A549 (cell line): ENCODE measurements at regions not wholly inside any gene's neighbourhood (a gene's known extent, or its start where the extent isn't known, plus 50 kb on each side); places are given as distances from the start of the nearest gene placed in this dataset.
A peak's percentile ranks its signal among the peaks of the same experiment; 100 is the strongest.

Experiments
- ATAC-seq, 2 experiments: fragments of 200-7000 bp in 1 of 2; fragments of >200 bp in 1 of 2; cut with Nextera tagmentation in 1 of 2; cut with Tn5 transposase in 1 of 2; 3 replicates each; pipeline versions ENCODE4 v1.8.0 to v1.9.1; 2018 to 2020; ENCODE audit warnings: mild to moderate bottlenecking in 1 of 2, moderate library complexity in 1 of 2
- CTCF ChIA-PET: fragments of 300-600 bp; sonication (Branson Sonifier 250); formaldehyde crosslinking; extraction: SDS; loops from one replicate; lab custom pipeline; 2021; ENCODE audit warnings: antibody characterized with exemption, inconsistent platforms; lab: Yijun Ruan, JAX
- POLR2A ChIA-PET: fragments of 350-600 bp; formaldehyde crosslinking; extraction: SDS; loops from one replicate; lab custom pipeline; 2021; ENCODE audit warnings: antibody characterized with exemption, inconsistent platforms; lab: Yijun Ruan, JAX
- DNase-seq, 2 experiments: peaks; one replicate each; pipeline versions ENCODE4 v3.0.0 to v3.0.0-alpha.2; 2011 to 2016; ENCODE audit warnings: low read depth in 1 of 2, low spot score in 1 of 2
- FAIRE-seq: peaks from 2 replicates; lab custom pipeline; 2011; peaks lifted over from hg19 to GRCh38; lab: Jason Lieb, UNC
- H3K27ac ChIP-seq, 2 experiments: fragments of >200 bp; sonication (Bioruptor Twin); formaldehyde crosslinking; 3 replicates each; pipeline ENCODE4 v1.5.1; 2016 to 2017
- H3K4me1 ChIP-seq: fragments of >200 bp; sonication (Bioruptor Twin); formaldehyde crosslinking; 3 replicates; pipeline ENCODE4 v1.6.1; 2016
- H3K4me2 ChIP-seq: fragments of >200 bp; sonication (Bioruptor Twin); formaldehyde crosslinking; 3 replicates; pipeline ENCODE4 v1.6.1; 2016
- H3K4me3 ChIP-seq: fragments of >200 bp; sonication (Bioruptor Twin); formaldehyde crosslinking; 3 replicates; pipeline ENCODE4 v1.5.1; 2016
- H3K9me3 ChIP-seq: fragments of >200 bp; sonication (Bioruptor Twin); formaldehyde crosslinking; 3 replicates; pipeline ENCODE4 v1.6.1; 2016
- BHLHE40 ChIP-seq: IDR thresholded peaks from 2 replicates; pipeline ENCODE4 v1.6.1; 2012; ENCODE audit warnings: low read depth, low read length, inconsistent platforms
- CBX2 ChIP-seq: fragments of 200-600 bp; sonication (generic); IDR thresholded peaks from 2 replicates; pipeline ENCODE4 v1.6.1; 2016; ENCODE audit warnings: low read depth, mild to moderate bottlenecking, borderline replicate concordance
- EP300 ChIP-seq, 2 experiments: fragments of >200 bp; sonication (Bioruptor Twin); formaldehyde crosslinking; IDR thresholded peaks; 2 replicates in 1 of 2; 3 replicates in 1 of 2; pipeline ENCODE4 v1.6.1; 2016 to 2017
- FOXS1 ChIP-seq: fragments of 250-450 bp; sonication (Bioruptor Pico); IDR thresholded peaks from 2 replicates; pipeline ENCODE4 v1.5.0; 2020; ENCODE audit warnings: mild to moderate bottlenecking, moderate library complexity
- HDAC2 ChIP-seq: fragments of 200-600 bp; sonication (generic); IDR thresholded peaks from 2 replicates; pipeline ENCODE4 v1.6.1; 2016
- HEYL ChIP-seq: fragments of 250-450 bp; sonication (Bioruptor Pico); IDR thresholded peaks from 2 replicates; pipeline ENCODE4 v1.8.0; 2021; ENCODE audit warnings: mild to moderate bottlenecking, moderate library complexity
- JUN ChIP-seq, 2 experiments: fragments of >200 bp; sonication (Bioruptor Twin); formaldehyde crosslinking; IDR thresholded peaks; 2 replicates in 1 of 2; 3 replicates in 1 of 2; pipeline ENCODE4 v1.6.1; 2016 to 2017
- JUNB ChIP-seq: fragments of >200 bp; sonication (Bioruptor Twin); formaldehyde crosslinking; IDR thresholded peaks from 2 replicates; pipeline ENCODE4 v1.6.1; 2016
- MAZ ChIP-seq: fragments of 150-350 bp; IDR thresholded peaks from 2 replicates; pipeline ENCODE4 v1.6.1; 2014; ENCODE audit warnings: antibody characterized with exemption, low read depth, low read length, borderline replicate concordance
- MYC ChIP-seq: IDR thresholded peaks from 2 replicates; pipeline ENCODE4 v1.6.1; 2012; ENCODE audit warnings: mild to moderate bottlenecking, inconsistent platforms, low read length, improper control_type of control experiment, borderline replicate concordance
- PHF8 ChIP-seq: fragments of 200-600 bp; sonication (generic); IDR thresholded peaks from 2 replicates; pipeline ENCODE4 v1.6.1; 2016; ENCODE audit warnings: low read depth, mild to moderate bottlenecking, antibody characterized with exemption, moderate library complexity, borderline replicate concordance
- RAD21 ChIP-seq, 2 experiments: fragments of >200 bp in 1 of 2; sonication (Bioruptor Twin) in 1 of 2; formaldehyde crosslinking in 1 of 2; IDR thresholded peaks in 1 of 2; conservative IDR thresholded peaks in 1 of 2; 2 replicates in 1 of 2; 3 replicates in 1 of 2; pipeline ENCODE4 v1.6.1; 2012 to 2018; ENCODE audit warnings: inconsistent platforms in 1 of 2
- RFX5 ChIP-seq: fragments of 450-650 bp; IDR thresholded peaks from 2 replicates; pipeline ENCODE4 v1.7.1; 2014; ENCODE audit warnings: antibody characterized with exemption, mild to moderate bottlenecking, moderate library complexity
- SMC3 ChIP-seq: fragments of >200 bp; sonication (Bioruptor Twin); formaldehyde crosslinking; IDR thresholded peaks from 3 replicates; pipeline ENCODE4 v1.6.1; 2018; ENCODE audit warnings: inconsistent platforms
- TP53 ChIP-seq: fragments of 250-450 bp; sonication (Bioruptor Pico); IDR thresholded peaks from 2 replicates; pipeline ENCODE4 v1.5.0; 2021; ENCODE audit warnings: mild to moderate bottlenecking, moderate library complexity
- ZNF302 ChIP-seq: fragments of 250-450 bp; sonication (Bioruptor Pico); IDR thresholded peaks from 2 replicates; pipeline ENCODE4 v1.9.0; 2021; ENCODE audit warnings: inconsistent platforms, mild to moderate bottlenecking, moderate library complexity
- WGBS: methylation state at CpG from one replicate; pipeline ENCODE4 v1.1.6; 2017; ENCODE audit errors: missing lambda C conversion rate; 5-methylcytosine and 5-hydroxymethylcytosine counted together
- TF ChIP-seq, protein P1 (sequence below): fragments of 450-650 bp; IDR thresholded peaks from 2 replicates; pipeline ENCODE4 v1.6.1; 2014; ENCODE audit warnings: antibody characterized with exemption
- TF ChIP-seq, protein P2 (sequence below): fragments of >200 bp; sonication (Bioruptor Twin); formaldehyde crosslinking; IDR thresholded peaks from 2 replicates; pipeline ENCODE4 v1.6.1; 2016
- TF ChIP-seq, protein P3 (sequence below): IDR thresholded peaks from 2 replicates; pipeline ENCODE4 v1.6.1; 2012; ENCODE audit warnings: low read depth, borderline replicate concordance
- TF ChIP-seq, protein P4 (sequence below): fragments of >200 bp; sonication (Bioruptor Twin); formaldehyde crosslinking; IDR thresholded peaks from 3 replicates; pipeline ENCODE4 v1.5.1; 2016
- TF ChIP-seq, protein P5 (sequence below): fragments of 150-350 bp; IDR thresholded peaks from 2 replicates; pipeline ENCODE4 v1.6.1; 2014; ENCODE audit warnings: low read depth, mild to moderate bottlenecking, low read length
- TF ChIP-seq, protein P6 (sequence below): IDR thresholded peaks from 2 replicates; pipeline ENCODE4 v1.6.1; 2012

DNA sequence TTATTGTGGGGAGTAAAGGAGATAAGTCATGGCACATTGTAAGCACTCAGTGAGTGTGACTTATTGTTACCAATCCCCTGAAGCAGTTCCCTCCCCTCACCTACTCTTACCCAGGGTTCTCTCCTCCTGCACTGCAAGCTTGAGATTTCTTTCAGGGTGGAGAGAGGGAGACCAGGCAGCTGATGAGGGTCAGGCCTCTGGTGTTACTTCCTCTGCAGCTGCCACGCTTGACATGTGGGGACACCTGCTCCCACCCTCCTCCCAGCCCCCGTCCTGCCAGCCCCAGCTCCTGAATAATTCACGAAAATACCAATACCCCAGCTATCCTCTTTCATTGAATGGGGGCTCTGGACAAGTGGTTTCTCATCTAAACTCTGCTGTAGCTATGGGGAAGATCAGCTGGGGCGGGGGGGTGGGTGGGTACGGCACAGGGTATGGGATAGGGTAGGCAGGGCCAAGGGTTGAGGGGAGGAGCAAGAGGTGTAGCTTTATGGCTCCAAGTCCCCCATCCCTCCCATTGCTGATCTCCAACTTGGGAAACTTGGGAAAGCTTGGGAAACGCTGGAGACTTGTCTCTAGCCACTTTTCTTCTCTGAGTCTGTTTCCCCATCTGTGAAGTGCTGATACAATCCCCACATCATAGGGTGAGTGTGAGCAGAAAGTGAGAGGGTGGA, 148.5 kb upstream of the PJA1 start:
- Histone ChIP-seq H3K9me3 (no peaks in the 10 kb centered on the region), H3K4me2 (no peak overlapping the region), H3K4me1 (no peaks in the 10 kb centered on the region), H3K27ac (no peak overlapping the region), H3K4me3 (no peak overlapping the region)
- FAIRE-seq: peak; percentile 49
- no peak for ATAC-seq
- ChIA-PET CTCF (no interaction called here), POLR2A (no interaction called here)
- WGBS: 31% methylated on average over 3 of the region's 6 CpGs
- no peak for TF ChIP-seq HDAC2
- TF ChIP-seq, protein P1, sequence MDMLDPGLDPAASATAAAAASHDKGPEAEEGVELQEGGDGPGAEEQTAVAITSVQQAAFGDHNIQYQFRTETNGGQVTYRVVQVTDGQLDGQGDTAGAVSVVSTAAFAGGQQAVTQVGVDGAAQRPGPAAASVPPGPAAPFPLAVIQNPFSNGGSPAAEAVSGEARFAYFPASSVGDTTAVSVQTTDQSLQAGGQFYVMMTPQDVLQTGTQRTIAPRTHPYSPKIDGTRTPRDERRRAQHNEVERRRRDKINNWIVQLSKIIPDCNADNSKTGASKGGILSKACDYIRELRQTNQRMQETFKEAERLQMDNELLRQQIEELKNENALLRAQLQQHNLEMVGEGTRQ: no peak
- TF ChIP-seq RFX5: no peak
- no peak for TF ChIP-seq HEYL (CRISPR knock-in tag)
- TF ChIP-seq, protein P2, sequence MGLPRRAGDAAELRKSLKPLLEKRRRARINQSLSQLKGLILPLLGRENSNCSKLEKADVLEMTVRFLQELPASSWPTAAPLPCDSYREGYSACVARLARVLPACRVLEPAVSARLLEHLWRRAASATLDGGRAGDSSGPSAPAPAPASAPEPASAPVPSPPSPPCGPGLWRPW: no peak
- no peak for TF ChIP-seq MAZ
- TF ChIP-seq RAD21 (conservative IDR thresholded peaks at IDR 0.05 in 1 of 2, IDR thresholded peaks at IDR 0.05 in 1 of 2): no peak
- no peak for TF ChIP-seq MYC
- TF ChIP-seq, protein P3, sequence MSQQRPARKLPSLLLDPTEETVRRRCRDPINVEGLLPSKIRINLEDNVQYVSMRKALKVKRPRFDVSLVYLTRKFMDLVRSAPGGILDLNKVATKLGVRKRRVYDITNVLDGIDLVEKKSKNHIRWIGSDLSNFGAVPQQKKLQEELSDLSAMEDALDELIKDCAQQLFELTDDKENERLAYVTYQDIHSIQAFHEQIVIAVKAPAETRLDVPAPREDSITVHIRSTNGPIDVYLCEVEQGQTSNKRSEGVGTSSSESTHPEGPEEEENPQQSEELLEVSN: no peak
- no peak for TF ChIP-seq FOXS1 (CRISPR knock-in tag)
- TF ChIP-seq, protein P4, sequence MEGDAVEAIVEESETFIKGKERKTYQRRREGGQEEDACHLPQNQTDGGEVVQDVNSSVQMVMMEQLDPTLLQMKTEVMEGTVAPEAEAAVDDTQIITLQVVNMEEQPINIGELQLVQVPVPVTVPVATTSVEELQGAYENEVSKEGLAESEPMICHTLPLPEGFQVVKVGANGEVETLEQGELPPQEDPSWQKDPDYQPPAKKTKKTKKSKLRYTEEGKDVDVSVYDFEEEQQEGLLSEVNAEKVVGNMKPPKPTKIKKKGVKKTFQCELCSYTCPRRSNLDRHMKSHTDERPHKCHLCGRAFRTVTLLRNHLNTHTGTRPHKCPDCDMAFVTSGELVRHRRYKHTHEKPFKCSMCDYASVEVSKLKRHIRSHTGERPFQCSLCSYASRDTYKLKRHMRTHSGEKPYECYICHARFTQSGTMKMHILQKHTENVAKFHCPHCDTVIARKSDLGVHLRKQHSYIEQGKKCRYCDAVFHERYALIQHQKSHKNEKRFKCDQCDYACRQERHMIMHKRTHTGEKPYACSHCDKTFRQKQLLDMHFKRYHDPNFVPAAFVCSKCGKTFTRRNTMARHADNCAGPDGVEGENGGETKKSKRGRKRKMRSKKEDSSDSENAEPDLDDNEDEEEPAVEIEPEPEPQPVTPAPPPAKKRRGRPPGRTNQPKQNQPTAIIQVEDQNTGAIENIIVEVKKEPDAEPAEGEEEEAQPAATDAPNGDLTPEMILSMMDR: no peak
- no peak for TF ChIP-seq EP300 (IDR thresholded peaks at IDR 0.05)
- no peak for TF ChIP-seq TP53
- no peak for TF ChIP-seq SMC3
- no peak for TF ChIP-seq CBX2
- TF ChIP-seq, protein P5, sequence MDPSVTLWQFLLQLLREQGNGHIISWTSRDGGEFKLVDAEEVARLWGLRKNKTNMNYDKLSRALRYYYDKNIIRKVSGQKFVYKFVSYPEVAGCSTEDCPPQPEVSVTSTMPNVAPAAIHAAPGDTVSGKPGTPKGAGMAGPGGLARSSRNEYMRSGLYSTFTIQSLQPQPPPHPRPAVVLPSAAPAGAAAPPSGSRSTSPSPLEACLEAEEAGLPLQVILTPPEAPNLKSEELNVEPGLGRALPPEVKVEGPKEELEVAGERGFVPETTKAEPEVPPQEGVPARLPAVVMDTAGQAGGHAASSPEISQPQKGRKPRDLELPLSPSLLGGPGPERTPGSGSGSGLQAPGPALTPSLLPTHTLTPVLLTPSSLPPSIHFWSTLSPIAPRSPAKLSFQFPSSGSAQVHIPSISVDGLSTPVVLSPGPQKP: no peak
- no peak for TF ChIP-seq PHF8
- no peak for TF ChIP-seq BHLHE40
- no peak for TF ChIP-seq ZNF302
- no peak for TF ChIP-seq JUN (IDR thresholded peaks at IDR 0.05)
- DNase-seq: no peak

DNA sequence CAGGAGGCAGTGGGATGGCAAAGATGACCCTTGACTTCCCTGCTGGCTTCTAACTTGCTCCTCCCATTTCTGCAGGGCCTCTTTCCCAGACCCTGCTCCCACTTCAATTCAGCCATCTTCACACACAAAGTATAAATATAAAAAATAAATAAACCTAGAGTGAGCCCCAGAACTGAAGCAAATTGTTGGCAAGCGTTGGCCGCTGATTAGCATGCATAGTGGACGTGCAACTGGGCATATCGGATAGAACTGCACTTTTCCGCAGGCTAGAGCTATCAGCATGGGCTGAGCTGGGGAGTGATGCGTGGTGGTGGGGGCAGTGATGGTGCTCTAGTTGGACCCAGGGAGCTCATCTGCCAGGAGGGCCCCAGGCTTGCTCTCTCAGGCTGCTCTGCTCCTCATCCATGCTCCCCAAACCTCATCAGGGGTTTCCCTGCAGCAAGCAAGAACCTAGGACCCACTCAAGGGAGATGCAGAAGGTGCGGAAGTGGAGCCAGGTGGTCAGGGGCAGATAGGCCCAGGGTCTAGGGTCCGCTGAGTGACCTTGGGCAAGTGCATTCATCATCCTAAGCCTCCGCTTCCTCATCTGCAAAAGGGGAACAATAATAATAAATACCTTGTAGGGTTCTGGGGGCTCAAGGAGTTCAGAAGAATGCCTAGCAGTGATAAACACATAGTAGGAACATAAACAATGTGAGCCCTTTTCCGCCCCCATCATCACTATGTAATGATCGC, 146.8 kb upstream of the PJA1 start:
- FAIRE-seq (no peak), DNase-seq (no peak), ATAC-seq (no peak)
- Histone ChIP-seq H3K4me1 (no peaks in the 10 kb centered on the region), H3K27ac (no peak overlapping the region), H3K4me2 (no peak overlapping the region), H3K4me3 (no peak overlapping the region), H3K9me3 (no peaks in the 10 kb centered on the region)
- CTCF ChIA-PET: interaction anchor here (0.6 kb wide), 1 partner anchor 1222 kb away, joined by 3 read pairs; no protein-coding TSS in a partner anchor
- TF ChIP-seq JUNB (no peak), HDAC2 (no peak)
- TF ChIP-seq, protein P6, sequence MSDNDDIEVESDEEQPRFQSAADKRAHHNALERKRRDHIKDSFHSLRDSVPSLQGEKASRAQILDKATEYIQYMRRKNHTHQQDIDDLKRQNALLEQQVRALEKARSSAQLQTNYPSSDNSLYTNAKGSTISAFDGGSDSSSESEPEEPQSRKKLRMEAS: no peak
- POLR2A ChIA-PET: no interaction called here
- 62% methylated on average over 11 of the region's 11 CpGs for WGBS
